Mesothelial cell of epicardium (in vitro differentiated cells): ENCODE measurements at regions not wholly inside any gene's neighbourhood (a gene's known extent, or its start where the extent isn't known, plus 50 kb on each side); places are given as distances from the start of the nearest gene placed in this dataset.

Experiments used
- DNase-seq, 2 experiments: peaks; one replicate each; pipeline ENCODE4 v3.0.0; 2021; ENCODE audit warnings: low spot score in 2 of 2; ENCODE audit not compliant: unreplicated experiment in 2 of 2
- H3K27ac Mint-ChIP-seq: 2 replicates; pipeline ENCODE4 v1.8.0; 2021; ENCODE audit warnings: mixed read lengths
- H3K27me3 Mint-ChIP-seq: 2 replicates; pipeline ENCODE4 v1.8.0; 2021; ENCODE audit warnings: low read depth, mixed read lengths
- H3K36me3 Mint-ChIP-seq: 2 replicates; pipeline ENCODE4 v1.8.0; 2021; ENCODE audit warnings: mixed read lengths
- H3K4me1 Mint-ChIP-seq: 2 replicates; pipeline ENCODE4 v1.8.0; 2021; ENCODE audit warnings: mixed read lengths
- H3K4me3 Mint-ChIP-seq: 2 replicates; pipeline ENCODE4 v1.8.0; 2021; ENCODE audit warnings: mild to moderate bottlenecking, moderate library complexity, mixed read lengths
- H3K9me3 Mint-ChIP-seq: 2 replicates; pipeline ENCODE4 v1.8.0; 2021; ENCODE audit warnings: mixed read lengths
- CTCF ChIP-seq: fragments of 200-600 bp; sonication (generic); IDR thresholded peaks from one replicate; pipeline ENCODE4 v1.5.0; 2021; ENCODE audit warnings: antibody characterized with exemption; ENCODE audit not compliant: unreplicated experiment

GRCh38 chr5:175377816-175378215, 66.2 kb downstream of the DRD1 start:
- Mint-ChIP-seq H3K4me1 (peaks cover 13% of the 10 kb centered on the region), H3K9me3 (peaks cover 6% of the 10 kb centered on the region), H3K4me3 (no peak overlapping the region)

GRCh38 chr5:175374166-175374875, 69.7 kb downstream of the DRD1 start:
- Mint-ChIP-seq H3K9me3 (peaks cover 10% of the 10 kb centered on the region), H3K36me3 (no peaks in the 10 kb centered on the region), H3K4me3 (no peak overlapping the region), H3K27me3 (peaks cover 23% of the 10 kb centered on the region), H3K4me1 (peaks cover 13% of the 10 kb centered on the region), H3K27ac (no peak overlapping the region)
- DNase-seq: no peak
- no peak for TF ChIP-seq CTCF

More at GRCh38 chr5:175377816-175378215, 66.2 kb downstream of the DRD1 start:
- Mint-ChIP-seq H3K27ac (no peak overlapping the region), H3K36me3 (no peaks in the 10 kb centered on the region), H3K27me3 (peaks cover 34% of the 10 kb centered on the region)
- no peak for DNase-seq
- TF ChIP-seq CTCF: no peak

GRCh38 chr5:175365866-175366265, 78.1 kb downstream of the DRD1 start:
- Mint-ChIP-seq H3K4me3 (no peak overlapping the region), H3K27me3 (peaks cover 25% of the 10 kb centered on the region), H3K27ac (no peak overlapping the region), H3K4me1 (peaks cover 7% of the 10 kb centered on the region), H3K36me3 (no peaks in the 10 kb centered on the region), H3K9me3 (no peaks in the 10 kb centered on the region)
- no peak for TF ChIP-seq CTCF
- no peak for DNase-seq

- no peak for TF ChIP-seq CTCF
- no peak overlapping the region for H3K27ac Mint-ChIP-seq
- no peak overlapping the region for H3K4me3 Mint-ChIP-seq
- DNase-seq: no peak
- H3K27me3 Mint-ChIP-seq: peaks cover 30% of the 10 kb centered on the region
- no peaks in the 10 kb centered on the region for H3K9me3 Mint-ChIP-seq
- H3K36me3 Mint-ChIP-seq: no peaks in the 10 kb centered on the region
- peaks cover 9% of the 10 kb centered on the region for H3K4me1 Mint-ChIP-seq
Observed at GRCh38 chr5:175363300-175363699, 80.7 kb downstream of the DRD1 start.

GRCh38 chr5:175357995-175358394, 86.0 kb downstream of the DRD1 start:
- no peak for DNase-seq
- no peaks in the 10 kb centered on the region for H3K36me3 Mint-ChIP-seq
- peaks cover 2% of the 10 kb centered on the region for H3K4me1 Mint-ChIP-seq
- H3K9me3 Mint-ChIP-seq: no peaks in the 10 kb centered on the region
- no peak for TF ChIP-seq CTCF
- no peak overlapping the region for H3K4me3 Mint-ChIP-seq
- H3K27ac Mint-ChIP-seq: no peak overlapping the region
- peaks cover 25% of the 10 kb centered on the region for H3K27me3 Mint-ChIP-seq
